Panc1 (cell line): ENCODE measurements at regions not wholly inside any gene's neighbourhood (a gene's known extent, or its start where the extent isn't known, plus 50 kb on each side); places are given as distances from the start of the nearest gene placed in this dataset.

Source experiments
- ATAC-seq: fragments of 200-7000 bp; cut with Tn5 transposase; 2 replicates; pipeline ENCODE4 v1.9.1; 2020; ENCODE audit warnings: mild to moderate bottlenecking, moderate library complexity
- BruUV-seq: library from RNA; stranded (reverse); fragments of 400-500 nt; replicated peaks from 2 replicates; lab custom pipeline; 2021; lab: Mats Ljungman, UMichigan
- CTCF ChIA-PET: fragments of 300-600 bp; sonication (Branson Sonifier 250); formaldehyde crosslinking; loops from one replicate; lab custom pipeline; 2022; ENCODE audit warnings: antibody characterized with exemption; lab: Charles Lee
- POLR2A ChIA-PET: fragments of 300-600 bp; sonication (Branson Sonifier 250); formaldehyde crosslinking; loops from one replicate; lab custom pipeline; 2022; ENCODE audit warnings: antibody characterized with exemption; lab: Charles Lee
- DNase-seq: peaks from one replicate; pipeline ENCODE4 v3.0.0-alpha.2; 2010; ENCODE audit warnings: low read depth, low spot score
- H3K27ac ChIP-seq: 2 replicates; pipeline ENCODE4 v1.5.1; 2011; ENCODE audit warnings: mild to moderate bottlenecking, low read length, inconsistent platforms
- H3K27me3 ChIP-seq: fragments of 200-500 bp; sonication (Bioruptor generic); 2 replicates; pipeline ENCODE4 v1.6.0; 2014; ENCODE audit warnings: low read length, inconsistent platforms; ENCODE audit not compliant: control insufficient read depth, insufficient read depth
- H3K36me3 ChIP-seq: fragments of 200-500 bp; sonication (Bioruptor generic); 2 replicates; pipeline ENCODE4 v1.5.1; 2014; ENCODE audit warnings: inconsistent platforms, mild to moderate bottlenecking, low read length, moderate library complexity; ENCODE audit not compliant: control insufficient read depth, insufficient read depth
- H3K4me1 ChIP-seq: 2 replicates; pipeline ENCODE4 v1.5.1; 2011; ENCODE audit warnings: inconsistent platforms, mild to moderate bottlenecking, low read length, moderate library complexity; ENCODE audit not compliant: control insufficient read depth, insufficient read depth
- H3K4me3 ChIP-seq, 2 experiments: 2 replicates each; pipeline ENCODE4 v1.5.1; 2011 to 2012; ENCODE audit warnings: low read depth in 2 of 2, low read length in 2 of 2, mild to moderate bottlenecking in 2 of 2, inconsistent platforms in 1 of 2, moderate library complexity in 1 of 2
- H3K9me3 ChIP-seq: fragments of 200-500 bp; sonication (Bioruptor generic); 2 replicates; pipeline ENCODE4 v1.5.1; 2014; ENCODE audit warnings: low read depth, mild to moderate bottlenecking, inconsistent platforms, low read length, moderate library complexity; ENCODE audit not compliant: control insufficient read depth, insufficient read depth
- POLR2AphosphoS5 ChIP-seq: IDR thresholded peaks from 2 replicates; pipeline ENCODE4 v1.6.1; 2012; ENCODE audit warnings: mild to moderate bottlenecking, low read depth, low read length, moderate library complexity
- SIN3A ChIP-seq: IDR thresholded peaks from 2 replicates; pipeline ENCODE4 v1.6.1; 2012; ENCODE audit warnings: low read depth, mild to moderate bottlenecking, low read length, moderate library complexity, borderline replicate concordance; ENCODE audit not compliant: insufficient read depth
- TCF7L2 ChIP-seq: IDR thresholded peaks from 2 replicates; pipeline ENCODE4 v1.6.1; 2011; ENCODE audit warnings: mild to moderate bottlenecking, low read depth, low read length, inconsistent platforms
- in situ Hi-C: cut with HindIII; loops from 2 replicates; pipeline ENCODE4 v1.10.0; 2016; ENCODE audit warnings: low sequenced_read_pairs, low pct_unique_long_range_greater_than_20kb
- intact Hi-C: fragments of 100-400 bp; cut with micrococcal nuclease; formaldehyde crosslinking; loops from one replicate; pipeline ENCODE4 v1.10.0; 2022; ENCODE audit not compliant: unreplicated experiment
- TF ChIP-seq, protein P1 (sequence below), 2 experiments: IDR thresholded peaks; 2 replicates each; pipeline ENCODE4 v1.6.1; 2011 to 2012; ENCODE audit warnings: low read depth in 2 of 2, control low read depth in 1 of 2, low read length in 1 of 2, mild to moderate bottlenecking in 1 of 2, moderate library complexity in 1 of 2; ENCODE audit not compliant: insufficient read depth in 1 of 2
- TF ChIP-seq, protein P2 (sequence below): fragments of 450-650 bp; IDR thresholded peaks from 2 replicates; pipeline ENCODE4 v1.5.1; 2017; ENCODE audit warnings: mild to moderate bottlenecking

DNA sequence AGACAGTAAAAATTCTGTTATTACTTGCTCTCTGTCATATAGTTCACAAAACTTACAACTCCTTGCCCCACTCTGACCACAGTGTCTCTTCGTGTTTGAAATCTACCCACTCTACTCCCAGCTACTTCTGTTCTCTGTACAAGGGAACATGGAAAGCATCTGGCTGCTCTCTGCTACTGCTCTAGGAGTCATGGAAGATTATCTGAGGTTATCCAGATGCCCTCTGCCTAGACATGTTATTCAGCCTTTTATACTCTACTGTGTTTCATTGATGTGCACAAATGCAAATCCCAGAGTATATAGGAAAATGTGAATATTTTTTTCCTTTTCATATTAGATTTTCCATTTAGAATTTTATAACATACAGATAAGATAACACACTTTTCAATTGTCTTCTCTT lies 1525.6 kb downstream of the MAT2B start:
- ATAC-seq (no peak), DNase-seq (no peak)
- no TSS peak for BruUV-seq
- Histone ChIP-seq H3K9me3 (no peaks in the 10 kb centered on the region), H3K27ac (no peak overlapping the region), H3K36me3 (no peaks in the 10 kb centered on the region), H3K4me1 (no peaks in the 10 kb centered on the region), H3K27me3 (no peaks in the 10 kb centered on the region), H3K4me3 (no peak overlapping the region)
- intact Hi-C loops (no loop called here), in situ Hi-C loops (no loop called here)
- ChIA-PET CTCF (no interaction called here), POLR2A (no interaction called here)
- TF ChIP-seq, protein P1, sequence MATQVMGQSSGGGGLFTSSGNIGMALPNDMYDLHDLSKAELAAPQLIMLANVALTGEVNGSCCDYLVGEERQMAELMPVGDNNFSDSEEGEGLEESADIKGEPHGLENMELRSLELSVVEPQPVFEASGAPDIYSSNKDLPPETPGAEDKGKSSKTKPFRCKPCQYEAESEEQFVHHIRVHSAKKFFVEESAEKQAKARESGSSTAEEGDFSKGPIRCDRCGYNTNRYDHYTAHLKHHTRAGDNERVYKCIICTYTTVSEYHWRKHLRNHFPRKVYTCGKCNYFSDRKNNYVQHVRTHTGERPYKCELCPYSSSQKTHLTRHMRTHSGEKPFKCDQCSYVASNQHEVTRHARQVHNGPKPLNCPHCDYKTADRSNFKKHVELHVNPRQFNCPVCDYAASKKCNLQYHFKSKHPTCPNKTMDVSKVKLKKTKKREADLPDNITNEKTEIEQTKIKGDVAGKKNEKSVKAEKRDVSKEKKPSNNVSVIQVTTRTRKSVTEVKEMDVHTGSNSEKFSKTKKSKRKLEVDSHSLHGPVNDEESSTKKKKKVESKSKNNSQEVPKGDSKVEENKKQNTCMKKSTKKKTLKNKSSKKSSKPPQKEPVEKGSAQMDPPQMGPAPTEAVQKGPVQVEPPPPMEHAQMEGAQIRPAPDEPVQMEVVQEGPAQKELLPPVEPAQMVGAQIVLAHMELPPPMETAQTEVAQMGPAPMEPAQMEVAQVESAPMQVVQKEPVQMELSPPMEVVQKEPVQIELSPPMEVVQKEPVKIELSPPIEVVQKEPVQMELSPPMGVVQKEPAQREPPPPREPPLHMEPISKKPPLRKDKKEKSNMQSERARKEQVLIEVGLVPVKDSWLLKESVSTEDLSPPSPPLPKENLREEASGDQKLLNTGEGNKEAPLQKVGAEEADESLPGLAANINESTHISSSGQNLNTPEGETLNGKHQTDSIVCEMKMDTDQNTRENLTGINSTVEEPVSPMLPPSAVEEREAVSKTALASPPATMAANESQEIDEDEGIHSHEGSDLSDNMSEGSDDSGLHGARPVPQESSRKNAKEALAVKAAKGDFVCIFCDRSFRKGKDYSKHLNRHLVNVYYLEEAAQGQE (IDR thresholded peaks at IDR 0.05; ENCODE audit: insufficient read depth in 1 of 2, low read depth in 2 of 2, low read length in 1 of 2) = no peak
- TF ChIP-seq TCF7L2 (no peak), POLR2AphosphoS5 (no peak), SIN3A (no peak)
- TF ChIP-seq, protein P2, sequence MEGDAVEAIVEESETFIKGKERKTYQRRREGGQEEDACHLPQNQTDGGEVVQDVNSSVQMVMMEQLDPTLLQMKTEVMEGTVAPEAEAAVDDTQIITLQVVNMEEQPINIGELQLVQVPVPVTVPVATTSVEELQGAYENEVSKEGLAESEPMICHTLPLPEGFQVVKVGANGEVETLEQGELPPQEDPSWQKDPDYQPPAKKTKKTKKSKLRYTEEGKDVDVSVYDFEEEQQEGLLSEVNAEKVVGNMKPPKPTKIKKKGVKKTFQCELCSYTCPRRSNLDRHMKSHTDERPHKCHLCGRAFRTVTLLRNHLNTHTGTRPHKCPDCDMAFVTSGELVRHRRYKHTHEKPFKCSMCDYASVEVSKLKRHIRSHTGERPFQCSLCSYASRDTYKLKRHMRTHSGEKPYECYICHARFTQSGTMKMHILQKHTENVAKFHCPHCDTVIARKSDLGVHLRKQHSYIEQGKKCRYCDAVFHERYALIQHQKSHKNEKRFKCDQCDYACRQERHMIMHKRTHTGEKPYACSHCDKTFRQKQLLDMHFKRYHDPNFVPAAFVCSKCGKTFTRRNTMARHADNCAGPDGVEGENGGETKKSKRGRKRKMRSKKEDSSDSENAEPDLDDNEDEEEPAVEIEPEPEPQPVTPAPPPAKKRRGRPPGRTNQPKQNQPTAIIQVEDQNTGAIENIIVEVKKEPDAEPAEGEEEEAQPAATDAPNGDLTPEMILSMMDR = no peak

DNA sequence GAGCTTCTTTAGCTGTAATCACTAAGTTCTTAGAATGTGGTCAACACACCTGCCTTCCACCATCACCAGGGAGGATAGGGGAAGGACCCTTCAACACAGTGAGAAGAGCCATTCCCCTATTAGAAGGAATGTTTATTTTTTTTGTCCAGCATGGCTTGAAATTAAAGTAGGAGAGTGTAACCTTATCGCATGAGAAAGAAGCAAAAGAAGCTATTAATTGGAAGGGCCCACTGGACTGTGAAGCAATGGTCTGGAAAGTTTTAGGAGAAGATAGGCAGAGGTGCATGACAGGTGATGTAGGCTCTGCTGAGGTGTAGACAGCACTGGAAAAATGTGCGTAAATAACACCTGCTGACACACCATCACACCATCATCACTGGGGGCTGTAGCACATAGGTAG lies 1526.0 kb downstream of the MAT2B start:
- TF ChIP-seq, protein P2 = no peak
- no peak for TF ChIP-seq POLR2AphosphoS5
- TF ChIP-seq, protein P1 (IDR thresholded peaks at IDR 0.05; ENCODE audit: insufficient read depth in 1 of 2, low read depth in 2 of 2, low read length in 1 of 2) = no peak
- no peak for TF ChIP-seq SIN3A
- ChIA-PET POLR2A (no interaction called here), CTCF (no interaction called here)
- in situ Hi-C loops (no loop called here), intact Hi-C loops (no loop called here)
- H3K27ac ChIP-seq = no peak overlapping the region
- no peaks in the 10 kb centered on the region for H3K27me3 ChIP-seq
- BruUV-seq = no TSS peak
- no peak for DNase-seq
- no peak for ATAC-seq
- H3K4me1 ChIP-seq = no peaks in the 10 kb centered on the region
- no peaks in the 10 kb centered on the region for H3K9me3 ChIP-seq
- no peaks in the 10 kb centered on the region for H3K36me3 ChIP-seq
- H3K4me3 ChIP-seq = no peak overlapping the region
